ENCODE measurements at regions not wholly inside any gene's neighbourhood (a gene's known extent, or its start where the extent isn't known, plus 50 kb on each side); places are given as distances from the start of the nearest gene placed in this dataset.

GRCh38 chr6:103534814-103535213, 1324.9 kb downstream of the HACE1 start:
- TF ChIP-seq POLR2AphosphoS5 (IDR thresholded peaks at IDR 0.05) (no peak), CTCF (IDR thresholded peaks at IDR 0.05) (no peak), EP300 (IDR thresholded peaks at IDR 0.05) (no peak), POLR2A (IDR thresholded peaks at IDR 0.05; ENCODE audit: low read depth) (no peak)

Data from esophagus muscularis mucosa (tissue), 4 donors.